Fibroblast of villous mesenchyme (primary cell): ENCODE measurements at regions not wholly inside any gene's neighbourhood (a gene's known extent, or its start where the extent isn't known, plus 50 kb on each side); places are given as distances from the start of the nearest gene placed in this dataset.

ENCODE experiments used
- DNase-seq: peaks from one replicate; pipeline ENCODE4 v3.0.0-alpha.2; 2010; ENCODE audit warnings: low read depth
- H3K4me3 ChIP-seq: 2 replicates; pipeline ENCODE4 v1.5.1; 2011; ENCODE audit warnings: low read depth, mild to moderate bottlenecking, low read length
- CTCF ChIP-seq: IDR thresholded peaks from 2 replicates; pipeline ENCODE4 v1.5.1; 2012; ENCODE audit warnings: low read depth, mild to moderate bottlenecking, low read length; ENCODE audit not compliant: insufficient read depth

GRCh38 chr1:239755107-239755912 lies 336.4 kb upstream of the FMN2 start:
- TF ChIP-seq CTCF, result no peak
- no peak overlapping the region for H3K4me3 ChIP-seq
- no peak for DNase-seq

- no peak for TF ChIP-seq CTCF
- H3K4me3 ChIP-seq, result no peak overlapping the region
- no peak for DNase-seq
These were observed 334.0 kb upstream of the FMN2 start for GRCh38 chr1:239757716-239758115.

- no peak overlapping the region for H3K4me3 ChIP-seq
- DNase-seq, result no peak
- no peak for TF ChIP-seq CTCF
These were observed 332.9 kb upstream of the FMN2 start for GRCh38 chr1:239758756-239759155.

- no peak overlapping the region for H3K4me3 ChIP-seq
- no peak for DNase-seq
- no peak for TF ChIP-seq CTCF
These were observed 330.2 kb upstream of the FMN2 start for GRCh38 chr1:239761509-239761908.

GRCh38 chr1:239763850-239764249 lies 327.8 kb upstream of the FMN2 start:
- DNase-seq, result no peak
- H3K4me3 ChIP-seq, result no peak overlapping the region
- TF ChIP-seq CTCF, result no peak

GRCh38 chr1:239764546-239764945 lies 327.1 kb upstream of the FMN2 start:
- H3K4me3 ChIP-seq, result no peak overlapping the region
- no peak for DNase-seq
- no peak for TF ChIP-seq CTCF

- DNase-seq, result no peak
- no peak overlapping the region for H3K4me3 ChIP-seq
- no peak for TF ChIP-seq CTCF
These were observed 326.5 kb upstream of the FMN2 start for GRCh38 chr1:239765163-239765562.
